ENCODE measurements at regions not wholly inside any gene's neighbourhood (a gene's known extent, or its start where the extent isn't known, plus 50 kb on each side); places are given as distances from the start of the nearest gene placed in this dataset.

DNA sequence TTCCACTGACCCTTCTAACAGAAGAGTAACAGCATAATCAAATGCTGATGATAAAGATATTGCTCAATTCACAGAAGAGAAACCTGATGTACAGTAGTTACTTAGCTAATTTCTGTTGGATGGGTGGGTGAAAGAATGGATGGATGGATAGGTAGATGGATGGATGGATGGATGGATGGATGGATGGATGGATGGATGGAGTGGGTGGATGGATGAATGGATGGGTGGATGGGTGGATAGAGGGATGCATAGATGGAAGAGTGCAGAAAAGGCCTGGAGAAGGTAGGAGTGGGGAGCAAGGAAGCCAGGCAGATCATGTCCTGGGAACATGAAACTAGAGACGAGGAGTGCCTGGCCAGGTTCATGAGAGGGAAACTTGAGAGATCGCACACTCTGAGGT lies 520.9 kb downstream of the BCL11B start:
- no peak for TF ChIP-seq POLR2A (IDR thresholded peaks at IDR 0.05; ENCODE audit: low read depth)
- TF ChIP-seq, protein P1, sequence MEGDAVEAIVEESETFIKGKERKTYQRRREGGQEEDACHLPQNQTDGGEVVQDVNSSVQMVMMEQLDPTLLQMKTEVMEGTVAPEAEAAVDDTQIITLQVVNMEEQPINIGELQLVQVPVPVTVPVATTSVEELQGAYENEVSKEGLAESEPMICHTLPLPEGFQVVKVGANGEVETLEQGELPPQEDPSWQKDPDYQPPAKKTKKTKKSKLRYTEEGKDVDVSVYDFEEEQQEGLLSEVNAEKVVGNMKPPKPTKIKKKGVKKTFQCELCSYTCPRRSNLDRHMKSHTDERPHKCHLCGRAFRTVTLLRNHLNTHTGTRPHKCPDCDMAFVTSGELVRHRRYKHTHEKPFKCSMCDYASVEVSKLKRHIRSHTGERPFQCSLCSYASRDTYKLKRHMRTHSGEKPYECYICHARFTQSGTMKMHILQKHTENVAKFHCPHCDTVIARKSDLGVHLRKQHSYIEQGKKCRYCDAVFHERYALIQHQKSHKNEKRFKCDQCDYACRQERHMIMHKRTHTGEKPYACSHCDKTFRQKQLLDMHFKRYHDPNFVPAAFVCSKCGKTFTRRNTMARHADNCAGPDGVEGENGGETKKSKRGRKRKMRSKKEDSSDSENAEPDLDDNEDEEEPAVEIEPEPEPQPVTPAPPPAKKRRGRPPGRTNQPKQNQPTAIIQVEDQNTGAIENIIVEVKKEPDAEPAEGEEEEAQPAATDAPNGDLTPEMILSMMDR (IDR thresholded peaks at IDR 0.05) = no peak
- TF ChIP-seq POLR2AphosphoS5 (IDR thresholded peaks at IDR 0.05) = no peak
